Calu3 (cell line): ENCODE measurements at regions not wholly inside any gene's neighbourhood (a gene's known extent, or its start where the extent isn't known, plus 50 kb on each side); places are given as distances from the start of the nearest gene placed in this dataset.
A peak's percentile ranks its signal among the peaks of the same experiment; 100 is the strongest.

Experiments
- BruUV-seq: library from RNA; stranded (reverse); fragments of 400-500 nt; replicated peaks from 2 replicates; lab custom pipeline; 2021; lab: Mats Ljungman, UMichigan
- CTCF ChIA-PET: fragments of 300-600 bp; sonication (Branson Sonifier 250); formaldehyde crosslinking; loops from one replicate; lab custom pipeline; 2022; ENCODE audit warnings: antibody characterized with exemption; lab: Charles Lee
- DNase-seq: peaks from one replicate; pipeline ENCODE4 v3.0.0; 2022
- H3K27ac Mint-ChIP-seq: one replicate; pipeline ENCODE4 v1.8.0; 2022; ENCODE audit warnings: mixed read lengths; ENCODE audit not compliant: unreplicated experiment
- H3K27me3 Mint-ChIP-seq: one replicate; pipeline ENCODE4 v1.8.0; 2022; ENCODE audit warnings: mixed read lengths; ENCODE audit not compliant: unreplicated experiment
- H3K36me3 Mint-ChIP-seq: one replicate; pipeline ENCODE4 v1.8.0; 2022; ENCODE audit warnings: mild to moderate bottlenecking, moderate library complexity, mixed read lengths; ENCODE audit not compliant: insufficient read depth, unreplicated experiment
- H3K4me1 Mint-ChIP-seq: one replicate; pipeline ENCODE4 v1.8.0; 2022; ENCODE audit warnings: mild to moderate bottlenecking, low read depth, mixed read lengths; ENCODE audit not compliant: unreplicated experiment
- H3K4me3 Mint-ChIP-seq: one replicate; pipeline ENCODE4 v1.8.0; 2022; ENCODE audit warnings: mild to moderate bottlenecking, low read depth, moderate library complexity, mixed read lengths; ENCODE audit not compliant: unreplicated experiment
- H3K9me3 Mint-ChIP-seq: one replicate; pipeline ENCODE4 v1.8.0; 2022; ENCODE audit warnings: low read depth, mixed read lengths; ENCODE audit not compliant: unreplicated experiment
- intact Hi-C: fragments of 100-400 bp; cut with micrococcal nuclease; formaldehyde crosslinking; loops from one replicate; pipeline ENCODE4 v1.10.0; 2022; ENCODE audit not compliant: unreplicated experiment
- TF ChIP-seq, protein P1 (sequence below): fragments of 200-600 bp; IDR thresholded peaks from one replicate; pipeline ENCODE4 v1.8.0; 2022; ENCODE audit warnings: antibody characterized with exemption; ENCODE audit not compliant: unreplicated experiment

DNA sequence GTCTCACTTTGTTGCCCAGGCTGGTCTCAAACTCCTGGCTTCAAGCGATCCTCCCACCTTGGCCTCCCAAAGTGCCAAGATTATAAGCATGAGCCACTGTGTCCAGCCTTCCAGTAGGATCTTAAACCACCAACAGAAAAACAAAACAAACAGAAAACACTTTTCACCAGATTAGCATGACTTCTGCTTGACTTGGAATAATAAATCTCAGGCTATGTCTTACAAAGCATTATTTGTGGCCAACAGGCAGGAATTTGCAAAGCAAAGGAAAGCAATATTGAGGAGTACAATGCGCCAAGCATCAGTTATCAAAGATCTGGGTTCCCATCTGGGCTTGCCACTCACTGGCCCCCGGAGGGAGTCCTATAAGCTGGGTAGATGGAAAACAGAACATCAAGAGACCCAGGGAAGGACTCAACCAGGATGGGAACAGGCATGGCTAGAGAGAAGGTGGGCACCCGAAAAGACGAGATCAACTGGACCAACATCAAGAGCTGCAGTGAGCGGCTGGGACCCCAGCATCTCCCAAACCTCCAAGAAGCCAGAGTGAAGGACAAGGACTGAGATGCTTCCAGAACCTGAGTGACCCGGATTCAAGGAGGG lies 101.2 kb downstream of the TMEM30B start:
- H3K4me3 Mint-ChIP-seq, result no peak overlapping the region
- no TSS peak for BruUV-seq
- no peak for DNase-seq
- peaks cover 35% of the 10 kb centered on the region for H3K4me1 Mint-ChIP-seq
- peaks cover 18% of the 10 kb centered on the region for H3K36me3 Mint-ChIP-seq
- CTCF ChIA-PET, result no interaction called here
- H3K27me3 Mint-ChIP-seq, result no peaks in the 10 kb centered on the region
- no peaks in the 10 kb centered on the region for H3K9me3 Mint-ChIP-seq
- intact Hi-C loops, result loop anchor here (2.0 to 5.0 kb wide), 4 partner anchors 31 to 198 kb away; partner anchors contain the start of genes SLC38A6 and TRMT5
- H3K27ac Mint-ChIP-seq, result peak overlapping the region; percentile 98
- TF ChIP-seq, protein P1, sequence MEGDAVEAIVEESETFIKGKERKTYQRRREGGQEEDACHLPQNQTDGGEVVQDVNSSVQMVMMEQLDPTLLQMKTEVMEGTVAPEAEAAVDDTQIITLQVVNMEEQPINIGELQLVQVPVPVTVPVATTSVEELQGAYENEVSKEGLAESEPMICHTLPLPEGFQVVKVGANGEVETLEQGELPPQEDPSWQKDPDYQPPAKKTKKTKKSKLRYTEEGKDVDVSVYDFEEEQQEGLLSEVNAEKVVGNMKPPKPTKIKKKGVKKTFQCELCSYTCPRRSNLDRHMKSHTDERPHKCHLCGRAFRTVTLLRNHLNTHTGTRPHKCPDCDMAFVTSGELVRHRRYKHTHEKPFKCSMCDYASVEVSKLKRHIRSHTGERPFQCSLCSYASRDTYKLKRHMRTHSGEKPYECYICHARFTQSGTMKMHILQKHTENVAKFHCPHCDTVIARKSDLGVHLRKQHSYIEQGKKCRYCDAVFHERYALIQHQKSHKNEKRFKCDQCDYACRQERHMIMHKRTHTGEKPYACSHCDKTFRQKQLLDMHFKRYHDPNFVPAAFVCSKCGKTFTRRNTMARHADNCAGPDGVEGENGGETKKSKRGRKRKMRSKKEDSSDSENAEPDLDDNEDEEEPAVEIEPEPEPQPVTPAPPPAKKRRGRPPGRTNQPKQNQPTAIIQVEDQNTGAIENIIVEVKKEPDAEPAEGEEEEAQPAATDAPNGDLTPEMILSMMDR, result no peak

- Mint-ChIP-seq H3K27ac (peak overlapping the region; percentile 98), H3K4me3 (peak overlapping the region; percentile 36), H3K4me1 (peaks cover 42% of the 10 kb centered on the region), H3K27me3 (no peaks in the 10 kb centered on the region), H3K36me3 (peaks cover 18% of the 10 kb centered on the region), H3K9me3 (no peaks in the 10 kb centered on the region)
- intact Hi-C loops, result loop anchor here (2.0 to 5.0 kb wide), 4 partner anchors 30 to 197 kb away; partner anchors contain the start of genes SLC38A6 and TRMT5
- BruUV-seq, result no TSS peak
- TF ChIP-seq, protein P1, result no peak
- CTCF ChIA-PET, result no interaction called here
- DNase-seq, result peak; percentile 22
Observed at GRCh38 chr14:61179061-61179690, 102.0 kb downstream of the TMEM30B start.

DNA sequence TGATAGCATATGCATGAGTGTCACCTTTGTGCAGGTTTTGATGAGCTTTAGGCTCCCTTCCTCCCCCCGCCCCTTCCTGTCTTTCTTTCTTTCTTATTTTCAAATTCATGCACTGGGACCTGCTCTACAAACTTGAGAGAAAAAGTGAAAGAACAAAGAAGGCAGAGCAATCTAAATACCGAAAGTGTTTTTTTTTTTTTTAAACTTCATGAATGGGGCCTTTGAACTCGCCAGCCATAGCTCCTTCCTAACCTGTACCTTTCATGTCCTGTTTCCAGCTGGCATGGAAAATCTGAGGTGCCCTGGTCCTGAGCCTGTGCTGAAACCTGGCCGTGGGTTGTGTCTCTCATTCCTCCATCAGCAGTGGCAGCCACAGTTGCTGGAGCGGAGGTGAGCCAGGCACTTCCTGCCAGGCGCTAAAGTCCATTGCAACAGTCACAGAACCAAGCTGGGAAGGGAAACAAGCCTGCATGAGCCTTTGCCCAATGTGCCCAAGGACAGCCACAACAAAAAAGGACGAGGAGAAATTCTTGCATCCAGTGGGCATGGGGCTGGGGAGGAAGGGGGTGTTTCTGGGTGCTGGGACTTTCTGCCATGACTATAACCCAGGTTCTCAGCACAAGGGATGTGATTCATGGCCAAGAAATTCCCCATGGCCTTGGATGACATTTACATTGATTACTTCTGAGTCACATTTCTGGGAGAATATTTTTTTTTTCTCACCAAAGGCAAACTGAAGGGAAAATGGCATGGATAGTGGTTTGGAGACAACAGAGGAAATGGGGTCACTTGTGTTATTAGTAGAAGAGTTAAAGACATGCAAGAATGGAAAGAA lies 102.7 kb downstream of the TMEM30B start:
- H3K27me3 Mint-ChIP-seq, result no peaks in the 10 kb centered on the region
- TSS peak; percentile 94 for BruUV-seq
- peaks cover 18% of the 10 kb centered on the region for H3K36me3 Mint-ChIP-seq
- peaks cover 42% of the 10 kb centered on the region for H3K4me1 Mint-ChIP-seq
- peak overlapping the region; percentile 36 for H3K4me3 Mint-ChIP-seq
- no peaks in the 10 kb centered on the region for H3K9me3 Mint-ChIP-seq
- DNase-seq, result peak; percentile 70
- peak overlapping the region; percentile 98 for H3K27ac Mint-ChIP-seq
- CTCF ChIA-PET, result interaction anchor here (0.7 to 1.2 kb wide), 3 partner anchors 31 to 424 kb away, joined by 3 to 6 read pairs (median 4); no protein-coding TSS in a partner anchor
- intact Hi-C loops, result loop anchor here (1.0 to 5.0 kb wide), 5 partner anchors 30 to 196 kb away; partner anchors contain the start of genes SLC38A6 and TRMT5
- TF ChIP-seq, protein P1, result no peak
